WERI-Rb-1 (cell line): ENCODE measurements at regions not wholly inside any gene's neighbourhood (a gene's known extent, or its start where the extent isn't known, plus 50 kb on each side); places are given as distances from the start of the nearest gene placed in this dataset.

Experiments
- DNase-seq: peaks from one replicate; pipeline ENCODE4 v3.0.0-alpha.2; 2020
- H3K27ac ChIP-seq: fragments of 250-450 bp; sonication (Bioruptor Pico); 2 replicates; pipeline ENCODE4 v1.5.1; 2020; ENCODE audit warnings: mild to moderate bottlenecking, moderate library complexity
- H3K27me3 ChIP-seq: fragments of 250-450 bp; sonication (Bioruptor Pico); 2 replicates; pipeline ENCODE4 v1.5.1; 2021; ENCODE audit warnings: mild to moderate bottlenecking, low read depth, moderate library complexity; ENCODE audit not compliant: insufficient read depth, severe bottlenecking
- H3K36me3 ChIP-seq: fragments of 250-450 bp; sonication (Bioruptor Pico); 2 replicates; pipeline ENCODE4 v1.5.1; 2020; ENCODE audit warnings: mild to moderate bottlenecking, moderate library complexity
- H3K4me3 ChIP-seq: 2 replicates; pipeline ENCODE4 v1.5.1; 2011; ENCODE audit warnings: low read depth, mild to moderate bottlenecking, control low read depth, low read length
- H3K9me3 ChIP-seq: fragments of 250-450 bp; sonication (Bioruptor Pico); 2 replicates; pipeline ENCODE4 v1.5.1; 2021; ENCODE audit warnings: mild to moderate bottlenecking, moderate library complexity; ENCODE audit not compliant: severe bottlenecking
- CTCF ChIP-seq: IDR thresholded peaks from 2 replicates; pipeline ENCODE4 v1.5.1; 2011; ENCODE audit warnings: low read depth, mild to moderate bottlenecking, control low read depth, inconsistent platforms, low read length

- no peak for TF ChIP-seq CTCF
- DNase-seq = no peak
These were observed 97.5 kb upstream of the ANO3 start for GRCh38 chr11:26234451-26234850.

GRCh38 chr11:26243426-26243825 is 88.5 kb upstream of the ANO3 start:
- Histone ChIP-seq H3K36me3 (no peaks in the 10 kb centered on the region), H3K27me3 (no peaks in the 10 kb centered on the region), H3K9me3 (no peaks in the 10 kb centered on the region), H3K27ac (no peak overlapping the region), H3K4me3 (no peak overlapping the region)
- DNase-seq = no peak
- TF ChIP-seq CTCF = no peak

More at GRCh38 chr11:26234451-26234850, 97.5 kb upstream of the ANO3 start:
- H3K36me3 ChIP-seq = no peaks in the 10 kb centered on the region
- H3K4me3 ChIP-seq = no peak overlapping the region
- H3K9me3 ChIP-seq = no peaks in the 10 kb centered on the region
- H3K27ac ChIP-seq = no peak overlapping the region
- H3K27me3 ChIP-seq = no peaks in the 10 kb centered on the region

DNA sequence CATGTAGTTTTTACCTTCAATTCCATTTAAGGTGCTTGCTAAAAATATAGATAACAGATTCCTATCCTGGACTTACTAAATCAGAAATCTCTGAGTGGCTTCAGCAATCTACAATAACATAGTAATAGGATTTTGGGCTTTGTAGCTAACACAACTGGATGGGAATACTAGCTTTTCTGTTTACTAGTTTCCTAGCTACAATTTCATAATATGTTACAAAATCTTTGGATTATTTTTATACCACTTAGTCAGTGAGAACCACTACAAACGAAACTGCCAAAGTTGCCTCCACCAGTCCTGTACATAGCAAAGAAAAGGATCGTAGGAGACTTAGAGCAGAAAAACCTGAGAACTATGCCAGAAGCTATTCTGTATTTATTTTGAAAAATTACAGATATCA is 87.7 kb upstream of the ANO3 start:
- H3K27ac ChIP-seq = no peak overlapping the region

GRCh38 chr11:26245046-26245445 is 86.9 kb upstream of the ANO3 start:
- H3K27me3 ChIP-seq = no peaks in the 10 kb centered on the region
- no peak for DNase-seq
- H3K9me3 ChIP-seq = no peaks in the 10 kb centered on the region
- no peak for TF ChIP-seq CTCF
- H3K4me3 ChIP-seq = no peak overlapping the region
- no peaks in the 10 kb centered on the region for H3K36me3 ChIP-seq
- H3K27ac ChIP-seq = no peak overlapping the region

More for the DNA sequence above, 87.7 kb upstream of the ANO3 start:
- no peak for DNase-seq
- H3K27me3 ChIP-seq = no peaks in the 10 kb centered on the region
- TF ChIP-seq CTCF = no peak
- no peaks in the 10 kb centered on the region for H3K36me3 ChIP-seq
- H3K9me3 ChIP-seq = no peaks in the 10 kb centered on the region
- no peak overlapping the region for H3K4me3 ChIP-seq

DNA sequence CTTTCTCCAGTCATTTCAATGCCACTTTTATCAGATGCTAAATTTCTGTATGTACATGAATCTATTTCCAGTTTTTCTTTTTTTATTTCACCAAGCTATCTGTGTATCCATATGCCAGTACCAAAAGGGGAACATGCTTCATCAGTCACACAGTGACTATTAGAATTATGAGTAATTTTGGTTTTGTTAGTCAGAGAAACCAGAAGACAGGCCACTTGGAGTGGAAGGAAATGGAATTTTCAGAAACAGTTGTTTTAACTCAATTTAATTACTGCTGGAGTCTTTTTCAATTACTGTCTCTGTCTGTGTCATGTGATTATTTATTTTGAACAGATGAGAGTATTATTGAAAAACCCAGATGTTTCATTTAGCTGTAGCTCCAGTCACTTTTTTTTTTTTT is 84.6 kb upstream of the ANO3 start:
- no peak for DNase-seq

More for the DNA sequence above, 84.6 kb upstream of the ANO3 start:
- Histone ChIP-seq H3K9me3 (no peaks in the 10 kb centered on the region), H3K27me3 (peaks cover 2% of the 10 kb centered on the region), H3K4me3 (no peak overlapping the region), H3K27ac (no peak overlapping the region), H3K36me3 (no peaks in the 10 kb centered on the region)
- no peak for TF ChIP-seq CTCF
